Epithelial cell of esophagus (primary cell): ENCODE measurements at regions not wholly inside any gene's neighbourhood (a gene's known extent, or its start where the extent isn't known, plus 50 kb on each side); places are given as distances from the start of the nearest gene placed in this dataset.
"Not testable (repeated sequence)": the region's sequence is repeated elsewhere in the genome, so short reads cannot be mapped to it uniquely, and the experiment has no call there.

ENCODE experiments used
- DNase-seq: peaks from one replicate; pipeline ENCODE4 v3.0.0; 2010; ENCODE audit warnings: low read depth
- H3K4me3 ChIP-seq: 2 replicates; pipeline ENCODE4 v1.5.1; 2011; ENCODE audit warnings: mild to moderate bottlenecking, low read length, control low read depth
- TF ChIP-seq, protein P1 (sequence below): IDR thresholded peaks from 2 replicates; pipeline ENCODE4 v1.5.1; 2011; ENCODE audit warnings: low read depth, mild to moderate bottlenecking, low read length, control low read depth, inconsistent platforms; ENCODE audit not compliant: insufficient read depth; ENCODE audit errors: missing control alignments

DNA sequence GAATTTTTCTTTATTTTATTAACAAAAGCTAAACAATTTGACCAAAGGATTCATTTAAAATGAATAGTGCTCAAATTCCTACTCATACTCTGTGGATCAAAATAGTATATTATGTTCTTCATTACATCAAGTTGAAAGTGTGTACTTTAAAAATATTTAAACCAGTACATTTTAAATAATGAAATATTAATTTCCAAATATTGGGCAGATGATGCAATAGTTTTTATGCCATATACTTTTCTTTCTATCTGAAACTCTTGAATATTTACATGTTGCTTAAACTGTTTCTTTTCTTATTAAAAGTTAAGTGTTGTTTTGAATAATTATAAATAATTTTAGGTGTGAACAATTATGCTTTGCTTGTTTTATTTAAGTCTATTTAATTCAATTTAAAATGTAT lies 144.7 kb upstream of the TMPRSS15 start:
- no peak for DNase-seq

DNA sequence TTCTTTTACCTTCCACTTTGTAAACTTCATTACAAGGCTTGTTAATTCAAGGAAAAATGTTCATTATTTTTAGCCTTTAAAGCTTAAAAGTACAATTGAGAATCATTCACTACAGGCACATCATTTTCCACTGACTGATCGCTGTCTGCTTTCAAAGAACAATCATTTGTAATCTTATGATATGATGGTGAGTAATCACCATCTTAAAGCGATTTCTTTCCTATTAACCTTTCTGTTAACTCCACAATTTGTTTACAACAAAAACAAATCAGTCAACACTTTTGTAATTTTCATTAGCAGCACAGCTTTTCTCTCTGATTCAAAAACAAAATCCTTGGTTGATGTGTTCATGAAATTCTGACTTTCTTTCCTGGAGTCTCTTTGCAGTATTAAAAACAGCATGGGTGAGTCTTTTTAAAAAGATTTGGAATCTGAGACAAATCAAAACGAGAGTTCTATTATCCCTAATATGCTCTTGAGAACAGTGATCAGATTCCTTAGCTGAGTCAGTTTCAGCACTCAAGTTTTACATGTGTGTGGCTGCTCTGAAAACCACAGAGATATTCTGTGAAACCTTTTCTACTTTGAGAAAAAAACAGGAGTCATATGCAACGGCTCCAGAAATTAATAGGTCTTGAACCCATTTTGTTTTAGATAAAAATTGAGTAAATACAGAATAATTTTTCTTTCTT lies 145.8 kb upstream of the TMPRSS15 start:
- no peak overlapping the region for H3K4me3 ChIP-seq
- TF ChIP-seq, protein P1, sequence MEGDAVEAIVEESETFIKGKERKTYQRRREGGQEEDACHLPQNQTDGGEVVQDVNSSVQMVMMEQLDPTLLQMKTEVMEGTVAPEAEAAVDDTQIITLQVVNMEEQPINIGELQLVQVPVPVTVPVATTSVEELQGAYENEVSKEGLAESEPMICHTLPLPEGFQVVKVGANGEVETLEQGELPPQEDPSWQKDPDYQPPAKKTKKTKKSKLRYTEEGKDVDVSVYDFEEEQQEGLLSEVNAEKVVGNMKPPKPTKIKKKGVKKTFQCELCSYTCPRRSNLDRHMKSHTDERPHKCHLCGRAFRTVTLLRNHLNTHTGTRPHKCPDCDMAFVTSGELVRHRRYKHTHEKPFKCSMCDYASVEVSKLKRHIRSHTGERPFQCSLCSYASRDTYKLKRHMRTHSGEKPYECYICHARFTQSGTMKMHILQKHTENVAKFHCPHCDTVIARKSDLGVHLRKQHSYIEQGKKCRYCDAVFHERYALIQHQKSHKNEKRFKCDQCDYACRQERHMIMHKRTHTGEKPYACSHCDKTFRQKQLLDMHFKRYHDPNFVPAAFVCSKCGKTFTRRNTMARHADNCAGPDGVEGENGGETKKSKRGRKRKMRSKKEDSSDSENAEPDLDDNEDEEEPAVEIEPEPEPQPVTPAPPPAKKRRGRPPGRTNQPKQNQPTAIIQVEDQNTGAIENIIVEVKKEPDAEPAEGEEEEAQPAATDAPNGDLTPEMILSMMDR: no peak
- no peak for DNase-seq

More for the DNA sequence above, 144.7 kb upstream of the TMPRSS15 start:
- TF ChIP-seq, protein P1: no peak
- no peak overlapping the region for H3K4me3 ChIP-seq

DNA sequence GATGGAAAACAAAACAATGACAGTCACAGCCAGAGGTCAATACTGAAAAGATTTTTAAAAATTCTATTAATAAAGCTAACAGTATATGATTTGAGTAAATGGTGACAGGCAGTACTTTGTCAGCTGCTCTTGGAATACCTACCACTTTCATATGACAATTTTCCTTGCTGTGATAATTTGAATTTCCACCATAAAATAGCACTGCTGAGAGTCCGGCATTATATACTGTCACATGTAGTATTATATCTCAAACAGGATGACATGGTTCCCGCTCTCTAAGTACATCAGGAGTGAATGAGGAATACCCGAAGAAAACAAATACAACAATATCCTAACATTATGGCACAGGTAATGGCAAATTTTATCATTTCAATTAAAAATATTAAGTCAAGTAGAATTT lies 146.8 kb upstream of the TMPRSS15 start:
- TF ChIP-seq, protein P1: no peak
- no peak overlapping the region for H3K4me3 ChIP-seq
- no peak for DNase-seq

DNA sequence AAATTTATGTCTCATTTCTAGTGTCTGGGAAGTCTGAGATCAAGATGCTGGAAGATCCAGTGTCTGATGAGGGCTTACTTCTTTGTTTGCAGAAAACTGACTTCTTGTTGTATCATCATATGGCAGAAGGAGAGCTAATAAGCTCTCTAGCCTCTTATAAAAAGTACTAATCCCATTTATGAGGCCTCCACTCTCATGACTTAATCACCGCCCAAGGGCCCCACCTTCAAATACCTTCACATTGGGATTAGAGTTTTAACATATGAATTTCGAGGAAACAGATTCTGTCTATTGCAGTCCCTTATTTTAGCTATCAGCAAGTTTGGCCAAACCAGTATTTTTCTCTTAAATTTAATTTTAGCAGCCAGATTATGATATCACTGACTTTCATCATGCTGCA lies 150.2 kb upstream of the TMPRSS15 start:
- H3K4me3 ChIP-seq: no peak overlapping the region
- TF ChIP-seq, protein P1: no peak
- no peak for DNase-seq

DNA sequence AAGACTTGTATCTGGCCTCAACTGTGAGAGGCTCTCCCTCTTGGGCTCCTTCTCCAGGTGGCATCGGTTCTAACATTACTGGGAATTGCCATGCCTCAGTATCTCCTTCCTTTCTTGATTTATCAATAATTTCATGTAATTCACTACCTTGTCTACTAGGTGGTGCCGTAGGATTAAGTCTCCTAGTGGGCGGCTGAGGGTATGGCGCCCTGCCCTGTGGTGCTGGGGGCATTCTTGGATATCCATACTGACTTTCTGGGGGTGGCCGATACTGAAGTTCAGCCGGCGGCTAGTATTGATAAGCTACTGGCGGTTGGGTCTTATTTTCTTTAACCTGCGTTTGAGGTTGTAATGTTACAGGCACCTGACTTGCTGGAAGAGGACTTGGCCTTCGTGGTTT lies 164.2 kb upstream of the TMPRSS15 start:
- not testable (repeated sequence) for H3K4me3 ChIP-seq, DNase-seq

- no peak for DNase-seq
- no peak overlapping the region for H3K4me3 ChIP-seq
- TF ChIP-seq, protein P1: no peak
Observed at GRCh38 chr21:18588001-18588662, 184.5 kb upstream of the TMPRSS15 start.

DNA sequence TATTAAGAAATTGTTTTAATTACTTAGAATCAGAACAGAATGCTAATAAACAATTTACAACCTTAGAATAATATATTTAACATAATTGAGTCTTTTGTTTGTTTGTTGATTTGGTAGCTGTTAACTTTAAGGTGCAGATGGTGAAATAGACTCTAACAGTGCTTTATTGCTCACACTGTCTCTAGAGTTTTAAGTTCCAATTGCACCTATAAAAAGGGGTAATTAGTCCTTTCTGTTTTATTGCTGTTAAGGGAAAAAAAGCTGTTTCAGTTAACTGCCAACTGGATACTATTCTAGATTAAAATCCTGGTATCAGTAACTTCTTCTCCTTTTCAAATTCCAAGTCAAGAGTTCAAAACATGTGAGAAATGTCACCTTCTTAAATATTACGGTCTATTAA lies 197.6 kb upstream of the TMPRSS15 start:
- TF ChIP-seq, protein P1: no peak
- DNase-seq: no peak
- no peak overlapping the region for H3K4me3 ChIP-seq
